HepG2 (cell line): ENCODE measurements at regions not wholly inside any gene's neighbourhood (a gene's known extent, or its start where the extent isn't known, plus 50 kb on each side); places are given as distances from the start of the nearest gene placed in this dataset.

Experiments
- ATF6 ChIP-seq: sonication (generic); formaldehyde crosslinking; conservative IDR thresholded peaks from 2 replicates; pipeline ENCODE4 v1.4.0; 2020; ENCODE audit warnings: missing genetic modification reagents
- ZNF510 ChIP-seq: sonication (generic); formaldehyde crosslinking; IDR thresholded peaks from 2 replicates; pipeline ENCODE4 v1.4.0; 2020; ENCODE audit warnings: low read depth, mild to moderate bottlenecking, missing genetic modification reagents
- TF ChIP-seq, protein P1 (sequence below): sonication (generic); formaldehyde crosslinking; IDR thresholded peaks from 2 replicates; pipeline ENCODE4 v1.5.0; 2020; ENCODE audit warnings: mild to moderate bottlenecking, missing genetic modification reagents, moderate library complexity

DNA sequence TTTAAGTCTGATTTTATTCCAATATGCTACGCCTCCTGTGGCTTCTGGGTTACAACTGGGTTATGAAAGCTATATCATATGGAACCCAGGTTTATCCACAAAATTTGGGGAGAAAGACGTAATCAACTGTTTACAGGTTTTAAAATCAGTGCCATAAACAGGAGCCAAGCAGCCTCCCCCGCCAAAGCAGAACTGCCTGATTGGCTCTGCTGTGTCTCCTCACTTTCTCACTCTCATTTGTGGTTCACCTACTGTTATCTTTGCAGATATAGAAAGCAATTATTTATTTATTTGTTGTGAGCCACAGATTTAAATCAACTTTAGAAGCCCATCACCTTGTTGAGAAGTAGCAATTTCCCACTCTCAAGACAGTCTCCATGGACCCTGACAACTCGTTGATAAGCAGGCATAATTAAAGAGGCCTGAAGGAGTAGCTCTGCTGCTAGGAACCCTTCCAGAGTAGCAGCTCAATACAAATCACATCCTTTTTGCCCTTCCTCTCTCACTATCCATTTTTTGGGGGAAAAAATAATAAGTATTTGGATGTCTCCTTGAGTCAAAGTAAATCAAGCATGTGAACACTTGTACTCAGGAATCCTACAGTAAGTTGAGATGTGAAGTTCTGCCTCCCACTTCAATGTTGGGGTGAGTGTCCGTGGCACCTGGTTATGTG, 191.0 kb upstream of the CCDC150 start:
- TF ChIP-seq ZNF510 (CRISPR knock-in tag) (no peak), ATF6 (CRISPR knock-in tag) (no peak)
- TF ChIP-seq, protein P1, sequence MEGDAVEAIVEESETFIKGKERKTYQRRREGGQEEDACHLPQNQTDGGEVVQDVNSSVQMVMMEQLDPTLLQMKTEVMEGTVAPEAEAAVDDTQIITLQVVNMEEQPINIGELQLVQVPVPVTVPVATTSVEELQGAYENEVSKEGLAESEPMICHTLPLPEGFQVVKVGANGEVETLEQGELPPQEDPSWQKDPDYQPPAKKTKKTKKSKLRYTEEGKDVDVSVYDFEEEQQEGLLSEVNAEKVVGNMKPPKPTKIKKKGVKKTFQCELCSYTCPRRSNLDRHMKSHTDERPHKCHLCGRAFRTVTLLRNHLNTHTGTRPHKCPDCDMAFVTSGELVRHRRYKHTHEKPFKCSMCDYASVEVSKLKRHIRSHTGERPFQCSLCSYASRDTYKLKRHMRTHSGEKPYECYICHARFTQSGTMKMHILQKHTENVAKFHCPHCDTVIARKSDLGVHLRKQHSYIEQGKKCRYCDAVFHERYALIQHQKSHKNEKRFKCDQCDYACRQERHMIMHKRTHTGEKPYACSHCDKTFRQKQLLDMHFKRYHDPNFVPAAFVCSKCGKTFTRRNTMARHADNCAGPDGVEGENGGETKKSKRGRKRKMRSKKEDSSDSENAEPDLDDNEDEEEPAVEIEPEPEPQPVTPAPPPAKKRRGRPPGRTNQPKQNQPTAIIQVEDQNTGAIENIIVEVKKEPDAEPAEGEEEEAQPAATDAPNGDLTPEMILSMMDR = no peak
